Left lung (tissue), 4 donors: ENCODE measurements at regions not wholly inside any gene's neighbourhood (a gene's known extent, or its start where the extent isn't known, plus 50 kb on each side); places are given as distances from the start of the nearest gene placed in this dataset.

Experiments used
- ATAC-seq: fragments of 200-7000 bp; cut with Tn5 transposase; one replicate; pipeline ENCODE4 v1.9.1; 2020; ENCODE audit warnings: moderate library complexity
- DNase-seq, 4 donors: peaks; one replicate each; pipeline ENCODE4 v3.0.0-alpha.2; 2013 to 2020
- H3K27ac ChIP-seq, 2 donors: fragments of 200-600 bp; sonication (generic) in 1 of 2; one replicate each; pipeline versions ENCODE4 v1.5.0 to v1.8.0; 2020 to 2021
- H3K27me3 ChIP-seq, 2 donors: fragments of 200-600 bp; sonication (generic) in 1 of 2; one replicate each; pipeline versions ENCODE4 v1.5.0 to v1.8.0; 2020 to 2021
- H3K36me3 ChIP-seq, 2 donors: fragments of 200-600 bp; sonication (generic) in 1 of 2; one replicate each; pipeline versions ENCODE4 v1.5.0 to v1.8.0; 2020 to 2021
- H3K4me1 ChIP-seq, 2 donors: fragments of 200-600 bp; one replicate each; pipeline ENCODE4 v1.8.0; 2021
- H3K4me3 ChIP-seq, 2 donors: fragments of 200-600 bp; sonication (generic) in 1 of 2; one replicate each; pipeline versions ENCODE4 v1.5.0 to v1.8.0; 2020 to 2021; ENCODE audit warnings: mild to moderate bottlenecking in 1 of 2
- H3K9me3 ChIP-seq, 2 donors: fragments of 200-600 bp; sonication (generic) in 1 of 2; one replicate each; pipeline versions ENCODE4 v1.5.0 to v1.8.0; 2020 to 2021
- CTCF ChIP-seq, 2 donors: fragments of 200-600 bp; sonication (generic) in 1 of 2; IDR thresholded peaks; one replicate each; pipeline versions ENCODE4 v1.5.0 to v1.8.0; 2021; ENCODE audit warnings: antibody characterized with exemption in 2 of 2
- intact Hi-C, 2 donors: fragments of 100-400 bp; cut with DNase I; formaldehyde crosslinking; loops; one replicate each; pipeline versions ENCODE4 v1.11.2 to v1.14.2; 2022
- donor health status: DM: no; HTN: yes; CAD: no.
- donor health status: DM: no; HTN: no; CAD: no.

- Histone ChIP-seq H3K4me1 (no peaks in the 10 kb centered on the region), H3K9me3 (no peaks in the 10 kb centered on the region), H3K27me3 (no peaks in the 10 kb centered on the region), H3K36me3 (no peaks in the 10 kb centered on the region), H3K27ac (no peak overlapping the region), H3K4me3 (no peak overlapping the region)
- DNase-seq: no peak
- no peak for TF ChIP-seq CTCF (IDR thresholded peaks at IDR 0.05)
- intact Hi-C loops: no loop called here
- ATAC-seq: no peak
Observed at GRCh38 chr13:109599901-109600657, 186.3 kb downstream of the IRS2 start.

DNA sequence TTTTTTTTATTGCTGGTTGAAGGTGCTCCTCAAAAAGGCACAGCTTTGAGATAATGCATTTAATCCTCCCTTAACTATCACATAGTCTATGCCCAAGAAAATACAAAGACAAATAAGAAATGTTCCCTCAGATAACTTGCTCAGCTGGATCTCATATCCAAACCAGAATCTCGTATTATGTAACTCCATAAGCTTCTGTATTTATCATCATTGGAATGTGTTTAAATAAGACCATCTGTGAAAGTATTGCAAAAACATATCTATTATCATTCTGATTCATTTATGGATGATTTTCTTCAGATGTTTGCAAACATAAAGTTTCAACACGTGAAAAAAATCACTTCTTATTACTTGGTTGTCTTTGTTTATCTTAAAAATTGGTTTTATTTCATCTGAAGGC is 190.9 kb downstream of the IRS2 start:
- H3K9me3 ChIP-seq: no peaks in the 10 kb centered on the region
- TF ChIP-seq CTCF (IDR thresholded peaks at IDR 0.05): no peak
- ATAC-seq: no peak

DNA sequence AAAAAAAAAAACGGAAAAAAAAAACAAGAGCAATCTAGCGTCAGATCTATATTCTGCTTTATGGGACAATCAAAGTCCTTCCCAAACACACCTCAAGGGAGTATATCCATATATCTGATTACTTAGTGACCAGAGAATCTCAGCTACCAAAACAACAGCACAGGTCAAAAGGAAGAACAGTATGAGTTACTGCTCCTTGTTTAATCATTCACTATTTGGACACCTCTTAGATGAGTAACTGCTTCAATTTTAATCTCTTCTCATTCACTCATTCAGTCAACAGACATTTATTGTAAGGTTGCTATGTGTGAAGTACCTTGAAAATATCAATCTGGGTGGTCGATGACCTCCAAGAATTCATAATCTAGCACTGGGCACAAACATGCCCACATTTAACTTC is 193.2 kb downstream of the IRS2 start:
- no peaks in the 10 kb centered on the region for H3K4me1 ChIP-seq
- TF ChIP-seq CTCF (IDR thresholded peaks at IDR 0.05): no peak
- no peaks in the 10 kb centered on the region for H3K27me3 ChIP-seq
- no peak for ATAC-seq
- H3K27ac ChIP-seq: no peak overlapping the region
- no peak for DNase-seq
- H3K36me3 ChIP-seq: no peaks in the 10 kb centered on the region
- H3K4me3 ChIP-seq: no peak overlapping the region
- no peaks in the 10 kb centered on the region for H3K9me3 ChIP-seq
- intact Hi-C loops: no loop called here

More for the DNA sequence above, 190.9 kb downstream of the IRS2 start:
- no peak for DNase-seq
- H3K27me3 ChIP-seq: no peaks in the 10 kb centered on the region
- H3K4me3 ChIP-seq: no peak overlapping the region
- H3K4me1 ChIP-seq: no peaks in the 10 kb centered on the region
- intact Hi-C loops: no loop called here
- H3K27ac ChIP-seq: no peak overlapping the region
- no peaks in the 10 kb centered on the region for H3K36me3 ChIP-seq

GRCh38 chr13:109592770-109593169 is 193.6 kb downstream of the IRS2 start:
- Histone ChIP-seq H3K4me1 (no peaks in the 10 kb centered on the region), H3K36me3 (no peaks in the 10 kb centered on the region), H3K9me3 (no peaks in the 10 kb centered on the region), H3K27me3 (no peaks in the 10 kb centered on the region), H3K4me3 (no peak overlapping the region), H3K27ac (no peak overlapping the region)
- no peak for DNase-seq
- ATAC-seq: no peak
- intact Hi-C loops: no loop called here
- TF ChIP-seq CTCF (IDR thresholded peaks at IDR 0.05): no peak

GRCh38 chr13:109587689-109588088 is 198.7 kb downstream of the IRS2 start:
- H3K27ac ChIP-seq: no peak overlapping the region
- no peak overlapping the region for H3K4me3 ChIP-seq
- H3K27me3 ChIP-seq: no peaks in the 10 kb centered on the region
- no peaks in the 10 kb centered on the region for H3K4me1 ChIP-seq
- ATAC-seq (no peak), DNase-seq (no peak)
- H3K9me3 ChIP-seq: no peaks in the 10 kb centered on the region
- H3K36me3 ChIP-seq: no peaks in the 10 kb centered on the region
- intact Hi-C loops: no loop called here
- TF ChIP-seq CTCF (IDR thresholded peaks at IDR 0.05): no peak
